ENCODE measurements at regions not wholly inside any gene's neighbourhood (a gene's known extent, or its start where the extent isn't known, plus 50 kb on each side); places are given as distances from the start of the nearest gene placed in this dataset.
"Not testable (repeated sequence)": the region's sequence is repeated elsewhere in the genome, so short reads cannot be mapped to it uniquely, and the experiment has no call there.

DNA sequence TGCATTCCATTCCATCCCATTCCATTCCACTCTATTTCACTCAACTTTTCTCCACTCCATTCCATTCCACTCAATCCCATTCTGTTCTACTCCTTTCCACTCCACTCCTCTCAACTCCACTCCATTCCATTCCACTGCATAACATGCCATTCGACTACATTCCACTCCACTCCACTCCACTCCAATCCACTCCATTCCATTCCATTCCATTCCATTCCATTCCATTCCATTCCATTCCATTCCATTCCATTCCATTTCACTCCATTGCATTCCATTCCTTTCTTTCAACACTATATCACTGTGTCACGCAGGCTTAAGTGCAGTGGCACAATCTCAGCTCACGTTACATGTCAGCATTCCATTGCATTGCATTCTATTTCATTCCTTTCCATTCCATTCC lies 1430.4 kb downstream of the TSPY10 start:
- H3K9me3 ChIP-seq; POLR2A ChIA-PET; CTCF ChIA-PET; H3K27me3 ChIP-seq (replicated peaks; ENCODE audit: control insufficient read depth, insufficient read depth, low read length); intact Hi-C loops (cut with micrococcal nuclease; ENCODE audit: unreplicated experiment); H3K4me1 Mint-ChIP-seq (ENCODE audit: low read depth, unreplicated experiment); BruUV-seq (replicated peaks); H3K4me3 ChIP-seq (ENCODE audit: low read depth, low read length); H3K36me3 Mint-ChIP-seq (ENCODE audit: insufficient read depth, unreplicated experiment); H3K36me3 ChIP-seq (ENCODE audit: control insufficient read depth, insufficient read depth, low read length); DNase-seq; H3K4me3 Mint-ChIP-seq (ENCODE audit: unreplicated experiment); H3K27ac Mint-ChIP-seq (ENCODE audit: unreplicated experiment); H3K4me1 ChIP-seq; H3K27me3 Mint-ChIP-seq (ENCODE audit: insufficient read depth, unreplicated experiment): not testable (repeated sequence)
- peaks cover 91% of the 10 kb centered on the region for H3K9me3 Mint-ChIP-seq (ENCODE audit: unreplicated experiment)

DNA sequence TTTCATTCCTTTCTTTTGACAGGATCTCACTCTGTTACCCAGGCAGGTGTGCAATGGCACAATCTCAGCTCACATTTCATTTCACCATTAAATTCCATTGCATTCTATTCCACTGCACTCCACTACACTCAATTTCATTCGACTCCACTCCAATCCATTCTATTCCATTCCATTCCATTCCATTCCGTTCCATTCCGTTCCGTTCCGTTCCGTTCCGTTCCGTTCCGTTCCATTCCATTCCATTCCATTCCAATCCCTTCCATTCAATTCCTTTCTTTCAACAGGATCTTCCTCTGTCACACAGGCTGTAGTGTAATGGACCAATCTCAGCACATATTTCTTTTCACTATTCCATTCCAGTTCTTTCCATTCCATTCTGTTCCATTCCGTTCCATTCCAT lies 1445.7 kb downstream of the TSPY10 start:
- BruUV-seq (replicated peaks), result no TSS peak
- H3K27me3 Mint-ChIP-seq (ENCODE audit: insufficient read depth, unreplicated experiment), result no peaks in the 10 kb centered on the region
- H3K4me3 ChIP-seq (ENCODE audit: low read depth, low read length), result no peak overlapping the region

DNA sequence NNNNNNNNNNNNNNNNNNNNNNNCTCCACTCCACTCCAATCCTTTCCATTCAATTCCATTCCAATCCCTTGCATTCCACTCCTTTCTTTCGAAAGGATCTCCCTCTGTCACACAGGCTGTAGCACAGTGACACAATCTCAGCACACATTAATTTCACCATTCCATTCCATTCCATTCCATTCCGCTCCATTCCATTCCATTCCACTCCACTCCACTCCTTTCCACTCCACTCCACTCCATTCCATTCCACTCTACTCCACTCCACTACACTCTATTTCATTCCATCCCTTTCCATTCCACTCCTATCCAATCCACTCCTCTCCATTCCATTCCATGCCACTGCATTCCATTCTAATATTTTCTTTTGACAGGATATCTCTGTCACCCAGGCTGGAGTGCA lies 1459.0 kb downstream of the TSPY10 start:
- no peaks in the 10 kb centered on the region for H3K4me1 ChIP-seq
- TF ChIP-seq, protein P1, sequence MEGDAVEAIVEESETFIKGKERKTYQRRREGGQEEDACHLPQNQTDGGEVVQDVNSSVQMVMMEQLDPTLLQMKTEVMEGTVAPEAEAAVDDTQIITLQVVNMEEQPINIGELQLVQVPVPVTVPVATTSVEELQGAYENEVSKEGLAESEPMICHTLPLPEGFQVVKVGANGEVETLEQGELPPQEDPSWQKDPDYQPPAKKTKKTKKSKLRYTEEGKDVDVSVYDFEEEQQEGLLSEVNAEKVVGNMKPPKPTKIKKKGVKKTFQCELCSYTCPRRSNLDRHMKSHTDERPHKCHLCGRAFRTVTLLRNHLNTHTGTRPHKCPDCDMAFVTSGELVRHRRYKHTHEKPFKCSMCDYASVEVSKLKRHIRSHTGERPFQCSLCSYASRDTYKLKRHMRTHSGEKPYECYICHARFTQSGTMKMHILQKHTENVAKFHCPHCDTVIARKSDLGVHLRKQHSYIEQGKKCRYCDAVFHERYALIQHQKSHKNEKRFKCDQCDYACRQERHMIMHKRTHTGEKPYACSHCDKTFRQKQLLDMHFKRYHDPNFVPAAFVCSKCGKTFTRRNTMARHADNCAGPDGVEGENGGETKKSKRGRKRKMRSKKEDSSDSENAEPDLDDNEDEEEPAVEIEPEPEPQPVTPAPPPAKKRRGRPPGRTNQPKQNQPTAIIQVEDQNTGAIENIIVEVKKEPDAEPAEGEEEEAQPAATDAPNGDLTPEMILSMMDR (IDR thresholded peaks at IDR 0.05; ENCODE audit: insufficient read depth in 1 of 2, low read depth in 1 of 2, low read length in 1 of 2, severe bottlenecking in 1 of 2, unreplicated experiment in 1 of 2), result no peak
- H3K27me3 ChIP-seq (replicated peaks; ENCODE audit: control insufficient read depth, insufficient read depth, low read length), result no peaks in the 10 kb centered on the region
- no peaks in the 10 kb centered on the region for H3K27me3 Mint-ChIP-seq (ENCODE audit: insufficient read depth, unreplicated experiment)
- POLR2A ChIA-PET, result no interaction called here
- no peaks in the 10 kb centered on the region for H3K36me3 Mint-ChIP-seq (ENCODE audit: insufficient read depth, unreplicated experiment)
- H3K4me3 ChIP-seq (ENCODE audit: low read depth, low read length), result no peak overlapping the region
- CTCF ChIA-PET, result no interaction called here
- no peaks in the 10 kb centered on the region for H3K4me1 Mint-ChIP-seq (ENCODE audit: low read depth, unreplicated experiment)
- H3K9me3 Mint-ChIP-seq (ENCODE audit: unreplicated experiment), result peaks cover 98% of the 10 kb centered on the region
- BruUV-seq (replicated peaks), result no TSS peak
- H3K27ac Mint-ChIP-seq (ENCODE audit: unreplicated experiment), result no peak overlapping the region
- no peaks in the 10 kb centered on the region for H3K36me3 ChIP-seq (ENCODE audit: control insufficient read depth, insufficient read depth, low read length)
- DNase-seq, result no peak
- intact Hi-C loops (cut with micrococcal nuclease; ENCODE audit: unreplicated experiment), result no loop called here
- H3K4me3 Mint-ChIP-seq (ENCODE audit: unreplicated experiment), result no peak overlapping the region
- H3K9me3 ChIP-seq, result no peaks in the 10 kb centered on the region

More for the DNA sequence above, 1445.7 kb downstream of the TSPY10 start:
- H3K9me3 Mint-ChIP-seq (ENCODE audit: unreplicated experiment), result peaks cover 91% of the 10 kb centered on the region
- no peak overlapping the region for H3K4me3 Mint-ChIP-seq (ENCODE audit: unreplicated experiment)
- H3K27ac Mint-ChIP-seq (ENCODE audit: unreplicated experiment), result no peak overlapping the region
- TF ChIP-seq, protein P1 (IDR thresholded peaks at IDR 0.05; ENCODE audit: insufficient read depth in 1 of 2, low read depth in 1 of 2, low read length in 1 of 2, severe bottlenecking in 1 of 2, unreplicated experiment in 1 of 2), result no peak
- no peaks in the 10 kb centered on the region for H3K4me1 ChIP-seq
- no peaks in the 10 kb centered on the region for H3K9me3 ChIP-seq
- no peaks in the 10 kb centered on the region for H3K36me3 Mint-ChIP-seq (ENCODE audit: insufficient read depth, unreplicated experiment)
- ChIA-PET CTCF (no interaction called here), POLR2A (no interaction called here)
- intact Hi-C loops (cut with micrococcal nuclease; ENCODE audit: unreplicated experiment), result no loop called here
- DNase-seq, result no peak
- H3K36me3 ChIP-seq (ENCODE audit: control insufficient read depth, insufficient read depth, low read length), result no peaks in the 10 kb centered on the region
- H3K27me3 ChIP-seq (replicated peaks; ENCODE audit: control insufficient read depth, insufficient read depth, low read length), result no peaks in the 10 kb centered on the region
- H3K4me1 Mint-ChIP-seq (ENCODE audit: low read depth, unreplicated experiment), result no peaks in the 10 kb centered on the region

DNA sequence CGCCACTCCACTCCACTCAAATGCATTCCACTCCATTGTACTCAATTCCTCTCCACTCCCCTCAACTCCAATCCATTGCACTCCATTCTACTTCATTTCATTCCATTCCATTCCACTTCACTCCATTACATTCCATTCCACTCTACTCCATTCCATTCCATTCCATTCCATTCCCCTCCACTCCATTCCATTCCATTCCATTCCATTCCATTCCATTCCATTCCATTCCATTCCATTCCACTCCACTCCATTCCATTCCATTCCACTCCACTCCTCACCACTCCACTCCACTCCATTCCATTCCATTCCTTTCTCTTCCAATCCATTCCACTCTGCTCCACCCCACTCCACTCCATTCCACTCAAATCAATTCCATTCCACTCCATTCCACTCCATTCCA lies 1459.9 kb downstream of the TSPY10 start:
- H3K4me3 Mint-ChIP-seq (ENCODE audit: unreplicated experiment), result no peak overlapping the region
- no peaks in the 10 kb centered on the region for H3K36me3 ChIP-seq (ENCODE audit: control insufficient read depth, insufficient read depth, low read length)
- no TSS peak for BruUV-seq (replicated peaks)
- no peak overlapping the region for H3K4me3 ChIP-seq (ENCODE audit: low read depth, low read length)
- H3K27me3 Mint-ChIP-seq (ENCODE audit: insufficient read depth, unreplicated experiment), result no peaks in the 10 kb centered on the region
- ChIA-PET CTCF (no interaction called here), POLR2A (no interaction called here)
- peaks cover 98% of the 10 kb centered on the region for H3K9me3 Mint-ChIP-seq (ENCODE audit: unreplicated experiment)
- no peaks in the 10 kb centered on the region for H3K4me1 ChIP-seq
- TF ChIP-seq, protein P1 (IDR thresholded peaks at IDR 0.05; ENCODE audit: insufficient read depth in 1 of 2, low read depth in 1 of 2, low read length in 1 of 2, severe bottlenecking in 1 of 2, unreplicated experiment in 1 of 2), result no peak
- H3K9me3 ChIP-seq, result no peaks in the 10 kb centered on the region
- no peak overlapping the region for H3K27ac Mint-ChIP-seq (ENCODE audit: unreplicated experiment)
- intact Hi-C loops (cut with micrococcal nuclease; ENCODE audit: unreplicated experiment), result no loop called here
- H3K4me1 Mint-ChIP-seq (ENCODE audit: low read depth, unreplicated experiment), result no peaks in the 10 kb centered on the region
- H3K36me3 Mint-ChIP-seq (ENCODE audit: insufficient read depth, unreplicated experiment), result peaks cover 3% of the 10 kb centered on the region
- H3K27me3 ChIP-seq (replicated peaks; ENCODE audit: control insufficient read depth, insufficient read depth, low read length), result no peaks in the 10 kb centered on the region
- DNase-seq, result no peak

Data from Caco-2 (cell line).